Tibial nerve (tissue), 4 donors: ENCODE measurements at regions not wholly inside any gene's neighbourhood (a gene's known extent, or its start where the extent isn't known, plus 50 kb on each side); places are given as distances from the start of the nearest gene placed in this dataset.

ENCODE experiments used
- DNase-seq, 2 donors: peaks; one replicate each; pipeline ENCODE4 v3.0.0-alpha.2; 2019; ENCODE audit warnings: low spot score in 2 of 2
- H3K27ac ChIP-seq, 4 donors: fragments of 200-600 bp; sonication (generic) in 3 of 4; one replicate each; pipeline ENCODE4 v1.5.1; 2017 to 2019; ENCODE audit warnings: mild to moderate bottlenecking in 1 of 4
- H3K27me3 ChIP-seq, 2 donors: fragments of 200-600 bp; sonication (generic) in 1 of 2; one replicate each; pipeline versions ENCODE4 v1.5.1 to v1.6.0; 2017 to 2019
- H3K36me3 ChIP-seq, 3 donors: fragments of 200-600 bp; sonication (generic); one replicate each; pipeline ENCODE4 v1.5.1; 2018 to 2019
- H3K4me1 ChIP-seq, 4 donors: fragments of 200-600 bp; sonication (generic) in 3 of 4; one replicate each; pipeline ENCODE4 v1.5.1; 2017 to 2019
- H3K4me3 ChIP-seq, 4 donors: fragments of 200-600 bp; sonication (generic) in 3 of 4; one replicate each; pipeline ENCODE4 v1.5.1; 2017 to 2019; ENCODE audit warnings: mild to moderate bottlenecking in 1 of 4, moderate library complexity in 1 of 4
- H3K9me3 ChIP-seq, 4 donors: fragments of 200-600 bp; sonication (generic) in 3 of 4; one replicate each; pipeline ENCODE4 v1.5.1; 2017 to 2019
- CTCF ChIP-seq, 5 experiments: fragments of 200-600 bp in 3 of 5; fragments of 450-650 bp in 2 of 5; sonication (generic) in 3 of 5; IDR thresholded peaks; one replicate each; pipeline ENCODE4 v1.5.1; 2016 to 2019; ENCODE audit warnings: antibody characterized with exemption in 5 of 5, mild to moderate bottlenecking in 3 of 5, moderate library complexity in 2 of 5
- EP300 ChIP-seq, 2 donors: sonication (generic); formaldehyde crosslinking; IDR thresholded peaks; one replicate each; pipeline ENCODE4 v1.6.1; 2017; ENCODE audit warnings: antibody characterized with exemption in 2 of 2, mild to moderate bottlenecking in 1 of 2
- POLR2A ChIP-seq, 2 donors: fragments of 450-650 bp; IDR thresholded peaks; one replicate each; pipeline ENCODE4 v1.6.1; 2017; ENCODE audit warnings: antibody characterized with exemption in 2 of 2, mild to moderate bottlenecking in 2 of 2, moderate library complexity in 2 of 2
- WGBS, 2 donors: methylation state at CpG; one replicate each; pipeline ENCODE4 v1.1.5; 2018; 5-methylcytosine and 5-hydroxymethylcytosine counted together

GRCh38 chr10:59007307-59008025, 169.0 kb upstream of the PHYHIPL start:
- Histone ChIP-seq H3K36me3 (no peaks in the 10 kb centered on the region), H3K9me3 (no peaks in the 10 kb centered on the region), H3K4me1 (peaks cover 0 to 14% (median 6%) of the 10 kb centered on the region in 4 donors), H3K4me3 (no peak overlapping the region), H3K27ac (no peak overlapping the region), H3K27me3 (no peaks in the 10 kb centered on the region)
- WGBS, 2 donors = 88 to 89% methylated on average over 3 of the region's 3 CpGs
- TF ChIP-seq EP300 (IDR thresholded peaks at IDR 0.05) (no peak), CTCF (IDR thresholded peaks at IDR 0.05) (no peak), POLR2A (IDR thresholded peaks at IDR 0.05) (no peak)
- DNase-seq = no peak

- Histone ChIP-seq H3K36me3 (no peaks in the 10 kb centered on the region), H3K9me3 (no peaks in the 10 kb centered on the region), H3K4me1 (peaks cover 0 to 14% (median 6%) of the 10 kb centered on the region in 4 donors), H3K4me3 (no peak overlapping the region), H3K27me3 (no peaks in the 10 kb centered on the region), H3K27ac (peak overlapping the region in 1 of 4 donors; percentile 5)
- no peak for TF ChIP-seq POLR2A (IDR thresholded peaks at IDR 0.05)
- TF ChIP-seq EP300 (IDR thresholded peaks at IDR 0.05) = no peak
- TF ChIP-seq CTCF (IDR thresholded peaks at IDR 0.05) = no peak
- 28 to 33% methylated on average over 1 of the region's 1 CpG for WGBS, 2 donors
- DNase-seq = no peak
Measured at GRCh38 chr10:59008452-59008851, 168.0 kb upstream of the PHYHIPL start.

- DNase-seq = no peak
- Histone ChIP-seq H3K4me1 (peaks cover 0 to 5% (median 1%) of the 10 kb centered on the region in 4 donors), H3K36me3 (no peaks in the 10 kb centered on the region), H3K27ac (no peak overlapping the region), H3K27me3 (no peaks in the 10 kb centered on the region), H3K4me3 (no peak overlapping the region), H3K9me3 (no peaks in the 10 kb centered on the region)
- TF ChIP-seq CTCF (IDR thresholded peaks at IDR 0.05) = no peak
- WGBS, 2 donors = 79% methylated on average over 7 of the region's 7 CpGs
Measured at GRCh38 chr10:59011972-59012632, 164.3 kb upstream of the PHYHIPL start.

- no peaks in the 10 kb centered on the region for H3K36me3 ChIP-seq
- DNase-seq = no peak
- TF ChIP-seq CTCF (IDR thresholded peaks at IDR 0.05) = no peak
- TF ChIP-seq POLR2A (IDR thresholded peaks at IDR 0.05) = no peak
- no peak overlapping the region for H3K27ac ChIP-seq
- no peak overlapping the region for H3K4me3 ChIP-seq
- H3K4me1 ChIP-seq = peaks cover 0 to 5% (median 0%) of the 10 kb centered on the region in 4 donors
- WGBS, 2 donors = 81 to 87% methylated on average over 3 of the region's 3 CpGs
- no peaks in the 10 kb centered on the region for H3K9me3 ChIP-seq
- no peaks in the 10 kb centered on the region for H3K27me3 ChIP-seq
Measured at GRCh38 chr10:59012839-59013238, 163.6 kb upstream of the PHYHIPL start.

- no peak for DNase-seq
- Histone ChIP-seq H3K36me3 (no peaks in the 10 kb centered on the region), H3K27ac (no peak overlapping the region), H3K27me3 (no peaks in the 10 kb centered on the region), H3K9me3 (no peaks in the 10 kb centered on the region), H3K4me1 (peaks cover 0 to 16% (median 0%) of the 10 kb centered on the region in 4 donors), H3K4me3 (no peak overlapping the region)
- 74 to 80% methylated on average over 4 of the region's 4 CpGs for WGBS, 2 donors
- TF ChIP-seq CTCF (IDR thresholded peaks at IDR 0.05) (no peak), POLR2A (IDR thresholded peaks at IDR 0.05) (no peak), EP300 (IDR thresholded peaks at IDR 0.05) (no peak)
Measured at GRCh38 chr10:59016043-59016442, 160.4 kb upstream of the PHYHIPL start.
